HG02610 (cell line): ENCODE measurements at regions not wholly inside any gene's neighbourhood (a gene's known extent, or its start where the extent isn't known, plus 50 kb on each side); places are given as distances from the start of the nearest gene placed in this dataset.
"Not testable (repeated sequence)": the region's sequence is repeated elsewhere in the genome, so short reads cannot be mapped to it uniquely, and the experiment has no call there.

Experiments used
- ATAC-seq: cut with Tn5 transposase; IDR thresholded peaks from one replicate; pipeline ENCODE4 v1.9.1; 2021; ENCODE audit warnings: mild to moderate bottlenecking, moderate library complexity; ENCODE audit not compliant: unreplicated experiment

DNA sequence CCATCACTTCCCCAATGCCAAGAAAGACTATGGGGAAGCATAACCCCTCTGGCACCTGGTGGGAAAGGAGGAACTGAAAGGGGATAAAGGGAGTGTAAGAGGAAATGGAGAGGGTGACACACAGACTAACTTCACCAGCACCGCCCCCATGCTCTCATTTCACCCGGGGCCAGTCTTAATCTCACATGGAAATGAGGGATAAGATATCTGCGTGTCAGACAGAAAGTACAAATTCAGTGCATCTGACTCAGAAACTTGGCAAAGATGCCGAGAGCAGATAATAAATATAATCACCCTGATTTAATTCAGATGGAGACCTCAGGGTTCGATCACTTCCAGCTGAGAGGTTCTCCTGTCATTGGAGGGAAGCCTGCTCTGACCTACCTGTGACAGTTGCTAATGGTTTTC is 191.6 kb downstream of the DUSP6 start:
- no peak for ATAC-seq

DNA sequence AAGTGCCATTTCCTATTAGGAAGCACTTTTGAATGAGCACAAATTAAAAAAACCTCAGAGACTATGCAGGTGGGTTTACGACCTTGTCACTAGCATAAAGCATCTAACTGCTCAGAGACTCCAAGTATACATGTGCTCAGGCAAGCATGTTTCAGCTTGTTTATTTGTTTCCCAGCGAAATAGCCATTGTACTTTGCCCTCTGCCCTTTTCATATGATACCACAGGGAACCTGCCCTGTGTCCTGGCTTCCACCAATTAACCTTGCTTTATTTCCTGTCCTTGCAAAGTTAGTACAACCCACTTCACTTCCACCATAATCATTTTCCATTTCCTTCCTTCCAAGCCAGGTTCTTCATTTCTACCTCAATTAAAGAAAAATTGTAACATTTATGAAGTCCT is 194.9 kb downstream of the DUSP6 start:
- no peak for ATAC-seq

DNA sequence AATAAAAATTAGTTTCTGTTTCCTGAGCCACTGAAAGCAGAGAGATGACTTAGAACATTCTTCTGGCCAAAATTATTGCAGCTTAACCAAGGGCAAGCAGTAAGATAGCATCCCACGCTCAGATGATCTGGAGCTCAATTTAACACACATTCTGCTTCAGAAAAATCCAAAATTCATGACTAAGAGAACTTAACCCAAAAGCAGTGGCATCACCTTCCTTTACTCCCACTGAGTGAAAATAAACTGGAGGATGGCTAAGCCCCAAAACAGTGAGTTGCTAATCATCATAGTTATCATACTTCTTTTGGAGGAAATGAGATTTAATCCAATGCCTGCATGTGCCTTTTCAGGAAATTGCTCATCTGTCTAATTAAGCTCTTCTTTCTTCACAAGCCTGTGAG is 195.4 kb downstream of the DUSP6 start:
- ATAC-seq: no peak

- ATAC-seq: no peak
Observed at GRCh38 chr12:89156340-89156739, 196.0 kb downstream of the DUSP6 start.

- ATAC-seq: no peak
Observed at GRCh38 chr12:89155826-89156225, 196.5 kb downstream of the DUSP6 start.

DNA sequence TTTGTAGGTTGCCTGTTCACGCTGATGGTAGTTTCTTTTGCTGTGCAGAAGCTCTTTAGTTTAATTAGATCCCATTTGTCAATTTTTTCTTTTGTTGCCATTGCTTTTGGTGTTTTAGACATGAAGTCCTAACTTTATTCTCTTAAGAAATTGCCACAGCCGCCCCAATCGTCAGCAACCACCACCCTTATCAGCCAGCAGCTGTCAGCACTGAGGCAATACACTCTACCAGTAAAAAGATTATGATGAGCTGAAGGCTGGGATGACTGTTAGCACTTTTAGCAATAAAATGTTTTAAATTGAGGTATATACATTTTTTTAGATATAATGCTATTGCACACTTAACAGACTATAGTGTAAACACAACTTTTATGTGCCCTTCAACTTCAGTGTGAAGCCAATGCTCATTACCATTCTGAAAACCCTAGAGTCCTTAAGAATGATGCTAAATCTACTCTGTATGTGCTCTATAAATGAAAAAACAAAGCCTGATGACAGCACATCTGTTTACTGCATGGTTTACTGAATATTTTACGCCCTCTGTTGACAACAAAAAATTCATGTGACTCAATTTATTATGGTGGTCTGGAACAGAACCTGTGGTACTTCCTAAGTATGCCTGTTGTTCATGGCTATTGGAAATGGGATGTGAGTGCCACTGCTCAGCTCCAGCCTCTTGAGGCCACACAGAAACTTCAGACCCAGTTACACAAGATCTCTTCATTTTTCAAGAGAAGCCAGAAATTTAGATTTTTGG is 197.4 kb downstream of the DUSP6 start:
- ATAC-seq: no peak

DNA sequence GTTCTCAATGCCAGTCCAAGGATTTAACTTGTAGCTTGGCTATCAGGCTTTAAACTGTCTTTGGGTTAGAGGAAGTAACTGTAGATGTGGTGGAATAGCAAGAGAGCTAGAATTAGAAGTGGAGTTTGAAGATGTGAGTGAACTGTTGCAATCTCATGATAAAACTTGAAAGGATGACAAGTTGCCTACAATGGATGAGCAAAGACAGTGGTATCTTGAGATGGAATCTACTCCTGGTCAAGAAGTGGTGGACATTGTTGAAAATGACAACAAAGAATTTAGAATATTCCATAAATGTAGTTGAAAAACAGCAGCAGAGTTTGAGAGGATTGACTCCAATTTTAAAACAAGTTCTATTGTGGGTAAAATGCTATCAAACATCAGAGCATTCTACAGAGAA is 199.0 kb downstream of the DUSP6 start:
- ATAC-seq: no peak

DNA sequence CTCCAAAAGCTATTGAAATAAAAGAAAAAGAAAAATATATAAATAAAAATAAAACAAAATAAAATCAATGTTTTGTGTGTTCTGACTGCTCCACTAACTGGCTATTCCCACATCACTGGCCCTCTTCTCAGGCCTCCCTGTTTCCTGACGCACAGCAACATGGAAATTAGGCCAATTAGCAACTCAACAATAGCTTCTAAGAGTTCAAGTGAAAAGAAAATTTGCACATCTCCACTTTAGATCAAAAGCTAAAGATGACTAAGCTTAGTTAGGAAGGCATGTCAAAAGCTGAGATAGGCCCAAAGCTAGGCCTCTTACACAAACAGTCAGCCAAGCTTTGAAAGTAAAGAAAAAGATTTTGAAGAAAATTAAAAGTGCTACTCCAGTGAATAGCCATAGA is 200.8 kb downstream of the DUSP6 start:
- no peak for ATAC-seq

DNA sequence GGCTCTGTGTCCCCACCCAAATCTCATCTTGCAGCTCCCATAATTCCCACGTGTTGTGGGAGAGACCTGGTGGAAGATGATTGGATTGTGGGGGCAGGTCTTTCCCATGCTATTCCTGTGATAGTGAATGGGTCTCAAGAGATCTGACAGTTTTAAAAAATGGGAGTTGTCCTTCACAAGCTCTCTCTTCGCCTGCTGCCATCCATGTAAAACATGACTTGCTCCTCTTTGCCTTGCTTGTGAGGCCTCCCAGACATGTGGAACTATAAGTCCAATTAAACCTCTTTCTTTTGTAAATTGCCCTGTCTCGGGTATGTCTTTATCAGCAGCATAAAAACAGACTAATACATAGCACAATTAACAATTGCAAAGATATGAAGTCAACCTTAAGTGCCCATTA is 201.5 kb downstream of the DUSP6 start:
- ATAC-seq: not testable (repeated sequence)

DNA sequence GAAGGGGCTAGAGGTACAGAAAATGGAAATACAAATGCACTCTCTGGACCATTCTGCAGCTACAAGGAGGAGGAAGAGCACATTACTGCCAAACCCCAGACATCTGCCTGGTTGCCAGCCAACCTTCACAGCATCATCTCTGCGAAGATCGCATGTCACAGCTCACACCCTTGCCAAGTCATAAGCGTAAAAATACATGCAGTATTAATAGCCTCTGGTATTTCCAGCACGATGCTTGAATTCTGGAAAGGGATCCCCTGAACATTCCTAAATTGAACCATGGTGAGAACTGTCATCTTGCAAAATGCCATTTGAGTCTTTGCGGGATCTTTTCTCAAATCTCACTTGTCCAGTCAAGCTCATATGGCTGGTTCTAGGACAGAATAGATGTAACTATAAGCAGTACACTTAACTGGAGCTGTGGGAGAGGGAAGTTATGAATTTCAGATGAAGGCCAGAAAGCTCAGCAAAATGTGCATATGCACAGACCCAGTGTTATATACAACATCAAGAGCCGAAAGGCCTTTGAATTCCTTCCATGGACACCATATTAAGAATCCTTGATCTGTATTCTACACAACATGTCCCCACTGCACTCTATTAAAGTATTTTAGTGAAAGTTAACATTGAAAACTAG is 211.6 kb downstream of the DUSP6 start:
- no peak for ATAC-seq

DNA sequence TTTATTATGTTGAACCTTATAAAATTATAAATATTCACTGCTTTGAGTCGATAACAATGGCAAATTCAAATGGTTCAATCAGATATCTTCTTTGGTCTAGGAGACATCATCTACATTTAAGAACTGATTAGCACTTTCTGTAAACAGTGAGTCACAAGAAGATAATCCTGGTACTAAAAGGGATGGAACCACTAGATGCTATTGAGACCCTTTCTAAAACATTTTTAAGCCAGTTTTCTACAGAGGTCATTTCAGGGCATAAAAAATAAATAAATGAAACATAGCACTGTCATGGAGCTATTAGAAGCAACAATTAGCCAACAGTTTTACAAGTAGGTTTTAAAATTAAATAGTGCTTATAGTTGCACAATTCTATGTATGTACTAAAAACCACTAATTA is 212.2 kb downstream of the DUSP6 start:
- no peak for ATAC-seq

GRCh38 chr12:89139390-89139789 is 212.9 kb downstream of the DUSP6 start:
- no peak for ATAC-seq

DNA sequence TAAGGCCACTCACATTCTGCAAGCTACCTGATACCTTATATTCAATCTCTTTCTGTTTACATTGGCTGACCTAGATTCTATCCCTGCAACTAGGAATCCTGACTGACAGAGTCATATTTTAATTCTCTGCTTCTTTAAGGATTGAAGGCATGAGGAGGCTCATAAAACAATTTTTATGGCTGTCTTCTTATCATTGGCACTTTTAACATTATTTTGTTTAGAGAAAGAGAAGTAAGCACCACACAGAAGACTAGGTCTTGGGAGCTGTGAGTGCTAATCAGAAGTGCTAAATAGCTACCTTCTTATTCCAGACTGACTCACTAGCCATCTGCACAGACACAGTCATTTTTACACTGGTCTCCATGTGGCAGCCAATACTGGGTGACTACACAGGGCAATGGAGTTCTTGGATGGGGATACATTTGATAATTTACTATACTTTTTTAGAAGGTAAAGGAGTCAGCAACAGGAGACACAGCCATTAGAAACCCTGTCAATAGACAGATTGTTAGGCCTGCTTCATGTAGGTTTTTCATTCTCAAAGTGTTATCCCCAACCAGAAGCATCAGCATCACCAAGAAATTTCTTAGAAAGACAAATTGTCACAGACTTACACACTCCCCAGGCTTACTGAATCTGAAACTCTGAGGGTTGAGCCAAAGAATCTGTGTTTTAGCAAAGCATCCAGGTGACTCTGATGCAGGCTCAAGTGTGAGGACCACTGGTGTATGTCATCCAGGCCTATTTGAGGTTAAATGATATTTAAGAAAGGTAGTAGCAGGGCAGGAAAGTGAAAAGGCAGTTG is 214.1 kb downstream of the DUSP6 start:
- ATAC-seq: no peak

DNA sequence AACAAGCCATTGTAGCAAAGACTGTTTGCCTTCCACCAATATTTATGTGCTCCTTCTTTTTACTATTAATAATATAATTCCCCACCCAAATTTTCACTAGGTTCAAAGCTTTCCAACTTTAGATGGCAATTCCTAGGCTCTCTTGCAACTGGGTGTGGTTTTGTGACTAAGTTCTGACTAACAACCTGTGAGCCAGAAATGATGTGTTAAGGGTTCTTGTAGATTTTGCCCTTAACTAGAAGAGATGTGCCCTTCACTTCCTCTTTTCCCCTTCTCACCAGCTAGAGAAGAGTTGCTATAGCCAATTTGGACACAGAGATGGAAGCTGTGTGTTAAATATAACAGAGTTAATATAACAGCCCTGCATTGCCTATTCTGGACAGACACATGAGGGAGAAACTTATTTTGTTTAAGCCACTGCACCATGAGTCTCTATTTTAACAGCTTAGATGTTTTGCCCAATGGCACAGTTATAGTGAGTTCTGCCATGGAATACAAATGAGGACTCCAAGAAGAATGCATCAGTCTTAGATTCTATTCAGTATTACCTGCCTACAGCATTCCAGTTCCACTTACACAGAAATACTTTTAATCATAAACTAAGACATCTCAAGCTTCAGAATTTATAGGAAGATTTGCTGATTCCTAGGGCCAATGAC is 216.2 kb downstream of the DUSP6 start:
- peak; percentile 45 for ATAC-seq

- no peak for ATAC-seq
Observed at GRCh38 chr12:89134213-89134770, 218.0 kb downstream of the DUSP6 start.

DNA sequence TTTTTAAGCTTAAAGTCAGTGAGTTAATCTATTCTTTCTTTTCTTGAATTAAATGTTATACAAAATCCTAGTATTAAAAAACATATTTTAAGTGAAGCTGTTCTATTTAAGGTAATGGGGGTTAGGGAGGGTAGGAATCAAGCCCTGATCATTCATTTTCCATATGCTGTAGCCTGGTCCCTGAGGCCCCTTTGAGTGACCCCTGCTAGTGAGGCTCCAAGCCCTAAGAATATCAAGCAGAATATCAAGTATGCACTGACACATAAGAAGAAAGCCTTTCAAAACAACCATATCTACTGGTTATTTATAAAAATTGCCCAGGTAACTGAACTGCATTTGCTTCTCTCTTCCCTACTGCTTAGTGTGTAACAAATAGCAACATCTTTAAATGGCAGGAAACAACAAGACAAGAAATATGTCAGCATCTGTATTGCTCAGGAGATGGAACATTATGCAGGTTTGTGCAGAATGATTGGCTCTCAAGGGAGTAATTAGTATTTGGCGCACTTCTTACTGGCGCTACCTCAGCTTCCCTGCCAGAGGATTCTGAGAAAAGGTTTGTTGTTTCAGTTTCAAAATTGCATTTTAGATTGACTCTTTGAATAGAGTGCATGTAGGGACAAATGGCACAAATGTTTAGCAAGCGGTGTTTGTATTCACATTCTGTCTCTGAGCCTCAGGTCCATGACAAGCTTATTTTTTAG is 223.0 kb downstream of the DUSP6 start:
- ATAC-seq: no peak

DNA sequence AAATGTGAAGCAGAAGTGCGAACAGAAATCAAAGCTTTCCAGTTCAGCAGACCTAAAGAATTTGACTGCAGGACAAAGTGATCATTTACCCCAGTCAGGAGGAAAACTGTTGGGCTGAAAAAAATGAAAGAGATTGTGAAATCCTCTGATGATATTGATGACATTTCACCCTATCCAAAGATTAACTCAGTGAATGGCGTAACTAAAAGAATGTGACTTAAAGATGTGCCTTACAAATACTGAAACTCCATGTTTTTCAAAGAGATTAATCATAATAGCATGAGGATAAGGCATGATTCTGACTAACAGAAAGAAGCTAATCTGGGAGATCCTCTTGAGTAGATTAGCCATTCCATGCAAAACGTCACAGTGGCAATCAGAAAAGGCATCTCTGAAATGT is 225.6 kb downstream of the DUSP6 start:
- ATAC-seq: no peak

DNA sequence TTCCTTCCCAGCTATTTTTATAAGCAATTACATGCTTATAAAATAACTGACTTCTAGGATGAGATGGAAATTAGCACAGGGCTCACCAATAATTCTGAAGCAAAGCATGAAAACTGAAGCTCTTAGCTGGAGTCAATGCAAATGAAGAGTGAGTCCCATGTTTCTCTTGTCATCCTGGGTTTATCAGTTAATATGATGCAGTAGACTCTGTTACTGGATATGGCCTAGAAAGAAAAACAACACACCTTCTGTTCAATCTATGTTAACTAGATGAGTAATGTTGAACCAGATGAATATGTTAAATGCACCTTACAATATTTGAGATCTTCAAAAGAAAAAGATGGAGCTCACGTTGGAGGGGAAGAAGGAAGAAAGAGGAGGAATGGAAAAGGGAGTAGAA is 229.4 kb downstream of the DUSP6 start:
- no peak for ATAC-seq

DNA sequence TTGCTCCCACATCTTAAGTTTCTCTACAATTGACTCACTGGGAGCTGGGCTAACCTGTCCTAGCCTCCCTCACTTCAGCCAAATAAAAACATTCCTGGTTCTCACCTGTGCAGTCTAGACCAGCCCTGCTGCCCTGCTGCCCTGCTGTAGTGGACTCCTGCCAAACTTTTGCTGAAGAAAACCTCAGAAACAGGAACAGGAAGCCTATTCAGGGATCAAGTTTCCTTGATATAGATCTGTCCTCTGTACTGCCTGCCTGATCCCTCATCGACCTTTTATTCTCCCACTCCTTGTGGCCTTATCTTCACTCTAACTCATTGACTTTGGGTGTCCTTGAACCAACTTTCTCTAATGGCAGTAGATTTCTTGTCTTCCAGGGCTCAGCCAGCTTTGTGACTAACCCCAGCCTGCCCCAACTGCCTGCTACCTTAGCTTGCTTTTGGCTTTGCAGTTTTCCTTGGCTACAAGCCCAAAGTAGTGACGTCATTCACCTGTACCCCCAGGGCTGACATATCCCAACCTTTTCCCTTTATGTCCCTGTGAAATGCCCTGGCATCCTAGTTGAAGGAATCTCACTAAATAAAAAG is 234.8 kb downstream of the DUSP6 start:
- ATAC-seq: no peak

- no peak for ATAC-seq
Observed at GRCh38 chr12:89111964-89112363, 240.3 kb downstream of the DUSP6 start.
